ENCODE measurements at regions not wholly inside any gene's neighbourhood (a gene's known extent, or its start where the extent isn't known, plus 50 kb on each side); places are given as distances from the start of the nearest gene placed in this dataset.

- no peak overlapping the region for H3K4me3 Mint-ChIP-seq (ENCODE audit: unreplicated experiment)
- CTCF ChIA-PET: no interaction called here
- H3K9me3 Mint-ChIP-seq (ENCODE audit: unreplicated experiment): no peaks in the 10 kb centered on the region
These were observed 405.6 kb downstream of the PMP22 start for GRCh38 chr17:14859542-14859941.

GRCh38 chr17:14856176-14856575 is 408.9 kb downstream of the PMP22 start:
- no peaks in the 10 kb centered on the region for H3K4me1 ChIP-seq
- no peaks in the 10 kb centered on the region for H3K27me3 ChIP-seq (replicated peaks; ENCODE audit: control insufficient read depth, insufficient read depth, low read length)
- ChIA-PET CTCF (no interaction called here), POLR2A (no interaction called here)
- no peak for TF ChIP-seq CTCF (IDR thresholded peaks at IDR 0.05; ENCODE audit: insufficient read depth in 1 of 2, low read depth in 1 of 2, low read length in 1 of 2, severe bottlenecking in 1 of 2, unreplicated experiment in 1 of 2)
- H3K9me3 ChIP-seq: no peaks in the 10 kb centered on the region
- no peak overlapping the region for H3K4me3 ChIP-seq (ENCODE audit: low read depth, low read length)
- intact Hi-C loops (cut with micrococcal nuclease; ENCODE audit: unreplicated experiment): no loop called here
- no TSS peak for BruUV-seq (replicated peaks)
- Mint-ChIP-seq H3K27ac (ENCODE audit: unreplicated experiment) (no peak overlapping the region), H3K27me3 (ENCODE audit: insufficient read depth, unreplicated experiment) (no peaks in the 10 kb centered on the region), H3K9me3 (ENCODE audit: unreplicated experiment) (no peaks in the 10 kb centered on the region), H3K36me3 (ENCODE audit: insufficient read depth, unreplicated experiment) (no peaks in the 10 kb centered on the region), H3K4me1 (ENCODE audit: low read depth, unreplicated experiment) (peaks cover 4% of the 10 kb centered on the region), H3K4me3 (ENCODE audit: unreplicated experiment) (no peak overlapping the region)
- H3K36me3 ChIP-seq (ENCODE audit: control insufficient read depth, insufficient read depth, low read length): no peaks in the 10 kb centered on the region
- DNase-seq: no peak

More at GRCh38 chr17:14859542-14859941, 405.6 kb downstream of the PMP22 start:
- no TSS peak for BruUV-seq (replicated peaks)
- no peak for TF ChIP-seq CTCF (IDR thresholded peaks at IDR 0.05; ENCODE audit: insufficient read depth in 1 of 2, low read depth in 1 of 2, low read length in 1 of 2, severe bottlenecking in 1 of 2, unreplicated experiment in 1 of 2)
- Mint-ChIP-seq H3K36me3 (ENCODE audit: insufficient read depth, unreplicated experiment) (no peaks in the 10 kb centered on the region), H3K27me3 (ENCODE audit: insufficient read depth, unreplicated experiment) (no peaks in the 10 kb centered on the region), H3K27ac (ENCODE audit: unreplicated experiment) (no peak overlapping the region), H3K4me1 (ENCODE audit: low read depth, unreplicated experiment) (peaks cover 6% of the 10 kb centered on the region)
- Histone ChIP-seq H3K4me3 (ENCODE audit: low read depth, low read length) (no peak overlapping the region), H3K4me1 (no peaks in the 10 kb centered on the region), H3K36me3 (ENCODE audit: control insufficient read depth, insufficient read depth, low read length) (no peaks in the 10 kb centered on the region), H3K9me3 (no peaks in the 10 kb centered on the region), H3K27me3 (replicated peaks; ENCODE audit: control insufficient read depth, insufficient read depth, low read length) (no peaks in the 10 kb centered on the region)
- DNase-seq: no peak
- intact Hi-C loops (cut with micrococcal nuclease; ENCODE audit: unreplicated experiment): no loop called here
- POLR2A ChIA-PET: no interaction called here

- H3K4me3 Mint-ChIP-seq (ENCODE audit: unreplicated experiment): no peak overlapping the region
- no peak overlapping the region for H3K27ac Mint-ChIP-seq (ENCODE audit: unreplicated experiment)
- no peaks in the 10 kb centered on the region for H3K4me1 Mint-ChIP-seq (ENCODE audit: low read depth, unreplicated experiment)
- no peak for TF ChIP-seq CTCF (IDR thresholded peaks at IDR 0.05; ENCODE audit: insufficient read depth in 1 of 2, low read depth in 1 of 2, low read length in 1 of 2, severe bottlenecking in 1 of 2, unreplicated experiment in 1 of 2)
- ChIA-PET CTCF (no interaction called here), POLR2A (no interaction called here)
- BruUV-seq (replicated peaks): no TSS peak
- no peaks in the 10 kb centered on the region for H3K9me3 Mint-ChIP-seq (ENCODE audit: unreplicated experiment)
- Histone ChIP-seq H3K9me3 (no peaks in the 10 kb centered on the region), H3K4me1 (no peaks in the 10 kb centered on the region), H3K36me3 (ENCODE audit: control insufficient read depth, insufficient read depth, low read length) (no peaks in the 10 kb centered on the region), H3K4me3 (ENCODE audit: low read depth, low read length) (no peak overlapping the region), H3K27me3 (replicated peaks; ENCODE audit: control insufficient read depth, insufficient read depth, low read length) (no peaks in the 10 kb centered on the region)
- no peak for DNase-seq
- H3K36me3 Mint-ChIP-seq (ENCODE audit: insufficient read depth, unreplicated experiment): no peaks in the 10 kb centered on the region
- intact Hi-C loops (cut with micrococcal nuclease; ENCODE audit: unreplicated experiment): no loop called here
- no peaks in the 10 kb centered on the region for H3K27me3 Mint-ChIP-seq (ENCODE audit: insufficient read depth, unreplicated experiment)
These were observed 410.4 kb downstream of the PMP22 start for GRCh38 chr17:14854691-14855090.

Data from Caco-2 (cell line).